Cerebellar nuclear complex (tissue), 1 donor: ENCODE measurements at regions not wholly inside any gene's neighbourhood (a gene's known extent, or its start where the extent isn't known, plus 50 kb on each side); places are given as distances from the start of the nearest gene placed in this dataset.
"Not testable (repeated sequence)": the region's sequence is repeated elsewhere in the genome, so short reads cannot be mapped to it uniquely, and the experiment has no call there.

ENCODE experiments used
- DNase-seq, 2 experiments: peaks; one replicate each; lab custom pipeline; 2025; lab: John Stamatoyannopoulos, UW

- peak in 1 of 2 experiments; percentile 51 for DNase-seq
These were observed 163.4 kb upstream of the CIBAR2 start for GRCh38 chr16:85275533-85276249.

- DNase-seq: no peak
These were observed 164.0 kb upstream of the CIBAR2 start for GRCh38 chr16:85276258-85276657.

- DNase-seq: no peak
These were observed 164.4 kb upstream of the CIBAR2 start for GRCh38 chr16:85276721-85277120.

GRCh38 chr16:85278839-85279238 is 166.6 kb upstream of the CIBAR2 start:
- no peak for DNase-seq

- DNase-seq: no peak
These were observed 167.1 kb upstream of the CIBAR2 start for GRCh38 chr16:85279402-85279801.

GRCh38 chr16:85279825-85280545 is 167.7 kb upstream of the CIBAR2 start:
- DNase-seq: no peak

- no peak for DNase-seq
These were observed 168.9 kb upstream of the CIBAR2 start for GRCh38 chr16:85281181-85281580.

GRCh38 chr16:85282842-85283241 is 170.6 kb upstream of the CIBAR2 start:
- no peak for DNase-seq

GRCh38 chr16:85283305-85284050 is 171.2 kb upstream of the CIBAR2 start:
- no peak for DNase-seq

- peak in 1 of 2 experiments; percentile 45 for DNase-seq
These were observed 172.0 kb upstream of the CIBAR2 start for GRCh38 chr16:85284141-85284817.

GRCh38 chr16:85285681-85286065 is 173.4 kb upstream of the CIBAR2 start:
- DNase-seq: no peak

- no peak for DNase-seq
These were observed 174.0 kb upstream of the CIBAR2 start for GRCh38 chr16:85286066-85286831.

GRCh38 chr16:85286951-85287814 is 174.9 kb upstream of the CIBAR2 start:
- DNase-seq: peak in 1 of 2 experiments; percentile 52

- DNase-seq: not testable (repeated sequence)
These were observed 175.5 kb upstream of the CIBAR2 start for GRCh38 chr16:85287815-85288109.

GRCh38 chr16:85288341-85288868 is 176.1 kb upstream of the CIBAR2 start:
- no peak for DNase-seq

- DNase-seq: no peak
These were observed 176.8 kb upstream of the CIBAR2 start for GRCh38 chr16:85288869-85289660.

- DNase-seq: no peak
These were observed 177.7 kb upstream of the CIBAR2 start for GRCh38 chr16:85289760-85290625.

- no peak for DNase-seq
These were observed 178.5 kb upstream of the CIBAR2 start for GRCh38 chr16:85290626-85291301.
